ENCODE measurements at regions not wholly inside any gene's neighbourhood (a gene's known extent, or its start where the extent isn't known, plus 50 kb on each side); places are given as distances from the start of the nearest gene placed in this dataset.

DNA sequence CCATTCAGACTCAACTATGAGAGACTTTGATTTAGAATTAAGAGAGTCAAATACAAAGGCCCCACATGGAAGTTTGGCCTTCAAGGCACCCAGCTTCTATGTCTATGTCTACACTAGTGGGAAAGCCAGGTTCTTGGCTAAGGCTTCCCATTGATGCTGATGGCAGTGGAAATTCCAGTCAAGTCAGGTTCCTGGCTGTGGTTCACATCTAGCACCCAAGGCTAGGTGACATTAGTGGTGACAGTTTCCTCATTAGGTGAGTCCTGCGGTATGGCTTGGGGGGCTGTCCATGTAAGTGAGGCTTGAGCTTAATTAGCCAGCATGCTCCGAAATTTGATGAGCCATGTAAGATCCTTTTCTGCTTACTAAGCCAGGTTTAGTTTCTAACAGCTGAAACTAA, 460.9 kb downstream of the RMST start:
- TF ChIP-seq EZH2 (IDR thresholded peaks at IDR 0.05) (no peak), POLR2AphosphoS5 (IDR thresholded peaks at IDR 0.05; ENCODE audit: borderline replicate concordance, low read depth, low read length) (no peak), FOXP2 (optimal IDR thresholded peaks at IDR 0.05; ENCODE audit: control extremely low read depth, extremely low read length, insufficient read depth) (no peak)

Data from SK-N-MC (cell line).